CD4-positive, alpha-beta T cell treated with Interleukin-17A for 4 hours (primary cell): ENCODE measurements at regions not wholly inside any gene's neighbourhood (a gene's known extent, or its start where the extent isn't known, plus 50 kb on each side); places are given as distances from the start of the nearest gene placed in this dataset.

Source experiments
- DNase-seq: peaks from one replicate; pipeline ENCODE4 v3.0.0-alpha.2; 2020; ENCODE audit warnings: mixed read lengths

- no peak for DNase-seq
Observed at GRCh38 chr13:78772933-78773332, 114.0 kb upstream of the OBI1 start.

GRCh38 chr13:78770601-78771000, 111.6 kb upstream of the OBI1 start:
- no peak for DNase-seq

- DNase-seq: no peak
Observed at GRCh38 chr13:78768950-78769349, 110.0 kb upstream of the OBI1 start.

DNA sequence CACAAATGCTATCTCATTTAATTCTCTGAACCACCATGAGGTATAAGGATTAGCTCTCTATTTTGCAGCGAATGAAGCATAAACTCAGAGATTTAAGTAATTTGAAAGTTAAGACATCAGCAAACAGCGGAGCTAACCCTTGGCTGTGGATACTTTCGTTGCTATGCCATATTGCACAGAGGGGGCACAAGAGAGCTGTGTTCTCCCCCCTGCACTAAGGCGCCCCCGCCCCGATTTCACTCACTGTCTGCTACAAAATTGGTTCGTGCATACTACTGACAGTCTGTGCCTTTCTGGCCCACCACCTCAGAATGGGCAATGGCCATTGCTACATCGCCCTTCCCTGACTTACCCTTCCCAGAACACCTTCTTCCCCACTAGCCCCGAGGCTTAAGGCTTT, 105.7 kb upstream of the OBI1 start:
- DNase-seq: no peak

DNA sequence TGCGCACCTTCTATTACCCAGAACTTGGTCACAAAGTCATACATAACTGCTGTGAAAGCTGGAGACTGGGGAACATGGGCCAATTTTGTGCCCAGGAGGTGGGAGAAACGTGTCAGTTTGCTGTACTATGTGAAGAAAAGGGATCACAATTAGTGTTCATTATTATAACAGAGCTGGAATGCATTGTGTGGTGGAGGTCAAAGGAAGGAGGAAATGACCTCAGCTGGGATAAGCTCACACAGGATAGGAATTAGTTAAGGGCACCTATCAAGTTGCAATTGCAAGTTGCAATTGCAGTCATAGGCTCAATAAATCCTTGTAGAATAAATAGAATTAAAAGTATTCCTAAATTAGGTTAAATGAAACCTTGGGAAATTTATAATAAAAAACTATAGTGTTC, 103.9 kb upstream of the OBI1 start:
- DNase-seq: no peak

DNA sequence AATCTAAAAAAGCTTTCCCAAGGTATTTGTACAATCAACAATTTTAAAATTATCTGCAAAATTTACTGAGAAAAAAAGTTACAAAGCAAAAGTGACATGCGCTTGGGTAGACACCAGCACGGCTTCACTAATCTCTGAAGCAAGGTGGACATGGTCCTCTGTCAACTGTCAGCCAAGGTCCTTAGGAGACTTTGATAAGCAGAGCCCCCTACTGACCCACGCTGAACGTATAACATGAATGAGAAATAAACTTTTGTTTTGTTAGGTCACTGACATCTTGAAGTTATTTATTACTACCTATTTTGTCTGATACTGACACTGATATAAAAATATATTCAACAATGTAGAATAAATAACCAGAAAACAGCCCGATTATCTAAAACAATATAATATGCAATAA, 100.7 kb upstream of the OBI1 start:
- DNase-seq: no peak

- no peak for DNase-seq
Observed at GRCh38 chr13:78758549-78758948, 99.6 kb upstream of the OBI1 start.

GRCh38 chr13:78753435-78753834, 94.5 kb upstream of the OBI1 start:
- no peak for DNase-seq

DNA sequence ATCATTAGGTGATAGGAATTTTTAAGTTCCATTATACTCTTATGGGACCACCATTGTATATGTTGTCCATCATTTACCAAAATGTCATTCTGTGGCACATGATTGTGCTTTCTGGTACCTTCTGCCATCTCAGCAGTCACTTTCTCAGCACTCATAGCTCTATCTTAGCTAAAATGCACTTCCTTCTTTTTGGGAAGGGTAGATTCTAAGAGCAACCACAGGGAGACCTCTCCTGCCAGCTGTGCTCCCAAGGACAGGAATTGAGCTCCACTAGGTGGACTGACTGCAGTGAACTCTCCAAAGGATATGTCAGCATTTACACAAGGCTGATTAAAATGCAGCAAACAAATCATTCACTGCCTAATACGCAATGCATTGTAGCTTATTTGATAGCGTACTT, 91.8 kb upstream of the OBI1 start:
- DNase-seq: no peak

DNA sequence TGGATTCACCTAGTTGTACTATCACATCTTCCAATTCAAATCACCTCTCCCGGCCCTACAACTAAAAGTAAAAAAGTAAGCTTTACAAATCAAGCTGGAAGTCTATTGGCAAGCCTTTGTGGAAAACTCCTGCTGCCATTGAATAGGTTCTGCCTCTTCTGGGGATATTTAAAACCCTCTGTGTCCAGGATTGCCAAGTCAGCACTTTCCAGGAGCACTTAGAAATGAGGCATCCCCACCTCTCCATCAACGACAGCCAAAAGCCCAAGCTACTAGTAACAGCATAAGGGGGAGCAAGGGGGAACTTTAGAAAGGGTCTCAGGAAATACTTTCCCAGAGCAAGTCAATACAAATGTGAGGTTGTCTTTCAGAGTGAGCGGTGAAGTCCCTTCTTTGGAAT, 85.0 kb upstream of the OBI1 start:
- no peak for DNase-seq

- DNase-seq: no peak
Observed at GRCh38 chr13:78742659-78743058, 83.7 kb upstream of the OBI1 start.

- no peak for DNase-seq
Observed at GRCh38 chr13:78736142-78736541, 77.2 kb upstream of the OBI1 start.

DNA sequence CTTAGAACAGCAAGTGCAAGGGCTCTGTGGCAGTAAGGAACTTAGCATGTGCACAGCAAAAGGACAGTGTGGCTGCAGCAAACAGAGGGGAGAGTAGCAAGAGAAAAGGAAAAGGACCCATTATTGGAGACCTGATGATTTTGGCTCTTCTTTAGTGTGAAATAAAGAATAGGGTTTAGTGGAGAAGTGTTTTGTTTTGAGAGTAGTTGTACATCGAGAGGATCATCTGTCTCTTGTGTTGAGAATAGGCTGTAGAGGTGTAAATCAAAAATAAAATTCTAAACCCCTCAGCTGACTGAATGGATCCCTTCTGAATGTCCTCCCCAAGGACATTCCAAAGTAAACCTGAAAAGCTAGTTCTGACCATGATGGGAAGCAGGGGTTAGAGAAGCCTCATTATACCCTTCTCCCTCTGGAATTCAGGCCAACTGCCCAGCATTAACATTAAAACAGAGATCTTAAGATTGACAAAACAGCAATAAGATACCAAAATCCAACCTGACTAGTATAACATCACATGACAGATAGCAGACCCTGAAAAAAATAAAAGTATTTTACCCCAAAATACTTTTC, 73.6 kb upstream of the OBI1 start:
- DNase-seq: no peak

- DNase-seq: no peak
Observed at GRCh38 chr13:78722700-78723099, 63.7 kb upstream of the OBI1 start.

DNA sequence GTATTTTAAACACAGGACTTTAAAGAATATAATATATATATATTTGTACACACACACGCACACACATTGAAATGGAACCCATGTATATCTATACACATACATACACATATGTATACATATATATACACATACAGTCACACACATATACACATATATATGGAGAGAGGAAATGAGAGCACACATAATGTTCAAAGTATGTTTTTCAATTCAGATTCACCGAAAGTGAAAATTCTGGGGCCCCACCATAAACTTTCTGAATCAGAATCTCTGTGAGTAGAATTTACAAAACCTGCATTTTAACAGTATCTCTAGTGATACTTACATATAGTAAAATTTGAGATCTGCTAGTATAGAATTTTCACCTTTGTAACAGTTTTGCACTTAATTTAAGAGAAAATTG, 60.4 kb upstream of the OBI1 start:
- no peak for DNase-seq

- DNase-seq: no peak
Observed at GRCh38 chr13:78714717-78715116, 55.8 kb upstream of the OBI1 start.

- DNase-seq: no peak
Observed at GRCh38 chr13:78712831-78713230, 53.9 kb upstream of the OBI1 start.

- no peak for DNase-seq
Observed at GRCh38 chr13:78709028-78709427, 50.1 kb upstream of the OBI1 start.
